ENCODE measurements at regions not wholly inside any gene's neighbourhood (a gene's known extent, or its start where the extent isn't known, plus 50 kb on each side); places are given as distances from the start of the nearest gene placed in this dataset.

DNA sequence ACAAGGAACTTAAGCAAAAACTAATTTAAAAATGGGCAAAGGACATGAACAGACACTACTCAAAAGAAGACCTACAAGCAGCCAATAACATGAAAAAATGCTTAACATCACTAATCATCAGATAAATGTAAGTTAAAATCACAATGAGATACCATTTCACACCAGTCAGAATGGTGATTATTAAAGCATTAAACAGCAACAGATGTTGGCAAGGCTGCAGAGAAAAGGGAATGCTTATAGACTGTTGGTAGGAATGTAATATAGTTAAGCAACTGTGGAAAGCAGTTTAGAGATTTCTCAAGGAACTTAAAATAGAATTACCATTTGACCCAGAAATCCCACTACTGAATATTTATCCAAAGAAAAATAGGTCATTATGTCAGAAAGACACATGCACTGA is 482.2 kb downstream of the SQOR start:
- TF ChIP-seq EGR1 (IDR thresholded peaks at IDR 0.05) (no peak), NFIC (IDR thresholded peaks at IDR 0.05) (no peak), RAD21 (IDR thresholded peaks at IDR 0.05; ENCODE audit: low read depth) (no peak), FOXM1 (IDR thresholded peaks at IDR 0.05; ENCODE audit: borderline replicate concordance, low read depth) (no peak), ZBTB7A (IDR thresholded peaks at IDR 0.05; ENCODE audit: low read depth) (no peak), CREB1 (IDR thresholded peaks at IDR 0.05; ENCODE audit: low read depth) (no peak), YY1 (IDR thresholded peaks at IDR 0.05; ENCODE audit: low read depth) (no peak), TAF1 (IDR thresholded peaks at IDR 0.05; ENCODE audit: low read depth) (no peak), EP300 (IDR thresholded peaks at IDR 0.05; ENCODE audit: borderline replicate concordance) (no peak), CEBPB (IDR thresholded peaks at IDR 0.05) (no peak)
- TF ChIP-seq, protein P1, sequence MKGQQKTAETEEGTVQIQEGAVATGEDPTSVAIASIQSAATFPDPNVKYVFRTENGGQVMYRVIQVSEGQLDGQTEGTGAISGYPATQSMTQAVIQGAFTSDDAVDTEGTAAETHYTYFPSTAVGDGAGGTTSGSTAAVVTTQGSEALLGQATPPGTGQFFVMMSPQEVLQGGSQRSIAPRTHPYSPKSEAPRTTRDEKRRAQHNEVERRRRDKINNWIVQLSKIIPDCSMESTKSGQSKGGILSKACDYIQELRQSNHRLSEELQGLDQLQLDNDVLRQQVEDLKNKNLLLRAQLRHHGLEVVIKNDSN (IDR thresholded peaks at IDR 0.05) = no peak
